ENCODE measurements at regions not wholly inside any gene's neighbourhood (a gene's known extent, or its start where the extent isn't known, plus 50 kb on each side); places are given as distances from the start of the nearest gene placed in this dataset.

- peak; percentile 17 to 64 for DNase-seq
These were observed 78.9 kb downstream of the EMP1 start for GRCh38 chr12:13275241-13276085.

DNA sequence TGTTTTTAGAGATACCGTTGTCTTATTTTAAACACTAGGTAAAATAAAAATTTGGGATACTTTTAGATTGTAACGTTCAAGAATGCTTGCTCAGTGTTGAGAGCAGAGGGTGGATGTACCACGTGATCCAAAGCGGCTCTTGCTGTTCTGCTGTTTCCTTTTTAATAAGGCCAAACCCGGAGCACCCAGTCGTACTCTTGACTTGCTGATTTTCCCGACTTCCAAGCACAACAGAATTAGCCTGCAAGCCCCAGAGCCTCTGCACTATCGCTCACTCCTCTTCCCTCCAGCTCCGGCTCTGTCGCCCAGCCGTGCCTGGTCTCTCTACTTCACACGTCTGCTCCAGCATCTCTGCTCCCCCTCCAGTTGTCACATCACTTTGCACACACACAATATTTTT lies 77.3 kb downstream of the EMP1 start:
- no peak for DNase-seq

GRCh38 chr12:13273097-13273496 lies 76.6 kb downstream of the EMP1 start:
- no peak for DNase-seq

DNA sequence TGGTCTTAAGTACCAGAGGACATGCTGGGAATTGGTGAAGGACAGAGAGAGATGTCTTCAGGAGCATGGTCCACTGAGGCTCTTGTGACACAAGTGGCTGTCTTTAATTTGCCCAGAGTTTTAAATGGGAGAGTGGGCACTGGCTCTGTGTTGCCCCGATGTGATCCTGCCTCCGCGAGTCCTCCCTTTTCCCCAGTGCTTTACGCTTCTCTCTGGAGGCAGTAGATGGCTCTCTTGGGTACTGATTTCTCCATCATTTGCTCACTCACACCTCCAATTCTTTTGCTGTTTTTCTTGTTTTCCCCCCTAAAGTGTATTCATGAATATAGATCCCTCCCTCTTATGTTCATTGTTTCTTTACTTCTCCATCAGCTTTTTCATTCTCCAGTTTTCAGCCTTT lies 74.3 kb downstream of the EMP1 start:
- no peak for DNase-seq

Measured in NCI-H524 (cell line).